Spleen (tissue), 11 donors: ENCODE measurements at regions not wholly inside any gene's neighbourhood (a gene's known extent, or its start where the extent isn't known, plus 50 kb on each side); places are given as distances from the start of the nearest gene placed in this dataset.

Experiments
- DNase-seq: peaks from one replicate; pipeline ENCODE4 v3.0.0-alpha.2; 2020
- H3K27ac ChIP-seq, 8 donors: fragments of 200-600 bp; sonication (generic) in 7 of 8; 1 replicate in 4 of 8; 2 replicates in 4 of 8; pipeline versions ENCODE4 v1.5.0 to v1.8.0; 2016 to 2021; ENCODE audit warnings: inconsistent platforms in 4 of 8, mild to moderate bottlenecking in 4 of 8, moderate library complexity in 1 of 8
- H3K27me3 ChIP-seq, 7 donors: fragments of 200-600 bp; sonication (generic) in 6 of 7; replicated peaks in 1 of 7; 1 replicate in 4 of 7; 2 replicates in 3 of 7; pipeline versions ENCODE4 v1.5.0 to v1.8.0; 2016 to 2021; ENCODE audit warnings: inconsistent platforms in 3 of 7, mild to moderate bottlenecking in 1 of 7
- H3K36me3 ChIP-seq, 6 donors: fragments of 200-600 bp; sonication (generic) in 5 of 6; 1 replicate in 4 of 6; 2 replicates in 2 of 6; pipeline versions ENCODE4 v1.5.0 to v1.8.0; 2016 to 2021; ENCODE audit warnings: inconsistent platforms in 2 of 6
- H3K4me1 ChIP-seq, 6 donors: fragments of 200-600 bp; sonication (generic) in 5 of 6; 1 replicate in 3 of 6; 2 replicates in 3 of 6; pipeline versions ENCODE4 v1.5.0 to v1.8.0; 2016 to 2021; ENCODE audit warnings: inconsistent platforms in 3 of 6
- H3K4me3 ChIP-seq, 8 donors: fragments of 200-600 bp; sonication (generic) in 7 of 8; 1 replicate in 4 of 8; 2 replicates in 4 of 8; pipeline versions ENCODE4 v1.5.0 to v1.8.0; 2016 to 2021; ENCODE audit warnings: inconsistent platforms in 4 of 8, mild to moderate bottlenecking in 4 of 8, moderate library complexity in 2 of 8
- H3K9me3 ChIP-seq, 8 donors: fragments of 200-600 bp; sonication (generic) in 7 of 8; 1 replicate in 4 of 8; 2 replicates in 4 of 8; pipeline versions ENCODE4 v1.5.0 to v1.8.0; 2016 to 2021; ENCODE audit warnings: inconsistent platforms in 4 of 8
- POLR2A ChIP-seq, 3 donors: fragments of 450-650 bp; IDR thresholded peaks; one replicate each; pipeline ENCODE4 v1.5.1; 2017; ENCODE audit warnings: antibody characterized with exemption in 3 of 3, mild to moderate bottlenecking in 1 of 3
- POLR2AphosphoS5 ChIP-seq, 3 donors: sonication (generic); formaldehyde crosslinking; IDR thresholded peaks; one replicate each; pipeline ENCODE4 v1.5.1; 2017; ENCODE audit warnings: antibody characterized with exemption in 3 of 3
- WGBS, 5 donors: extraction: QIAGEN DNeasy Blood & Tissue Kit in 3 of 5; methylation state at CpG; one replicate each; pipeline versions ENCODE4 v1.1.5 to v1.1.7; 2013 to 2018; 5-methylcytosine and 5-hydroxymethylcytosine counted together
- intact Hi-C: fragments of 100-400 bp; cut with DNase I; formaldehyde crosslinking; loops from one replicate; pipeline ENCODE4 v1.15.0; 2023; ENCODE audit warnings: low total_unique reads
- TF ChIP-seq, protein P1 (sequence below), 11 experiments: fragments of 200-600 bp in 7 of 11; fragments of 450-650 bp in 4 of 11; sonication (generic) in 4 of 11; IDR thresholded peaks in 8 of 11; conservative IDR thresholded peaks in 3 of 11; 1 replicate in 7 of 11; 2 replicates in 4 of 11; pipeline versions ENCODE4 v1.4.0 to v1.8.0; 2016 to 2021; ENCODE audit warnings: antibody characterized with exemption in 11 of 11, inconsistent platforms in 4 of 11, mild to moderate bottlenecking in 1 of 11
- donor health status: healthy with polysubstance abuse.
- donor health status: DM: no; HTN: no; CAD: no; lungs with moderate emphysema.
- donor health status: DM: no; HTN: no; CAD: no.
- donor health status: Bipolar disorder and iron deficiency.
- donor health status: healthy.
- donor health status: DM: no; HTN: no; CAD: no.
- donor health status: DM: yes; HTN: yes; CAD: no.

DNA sequence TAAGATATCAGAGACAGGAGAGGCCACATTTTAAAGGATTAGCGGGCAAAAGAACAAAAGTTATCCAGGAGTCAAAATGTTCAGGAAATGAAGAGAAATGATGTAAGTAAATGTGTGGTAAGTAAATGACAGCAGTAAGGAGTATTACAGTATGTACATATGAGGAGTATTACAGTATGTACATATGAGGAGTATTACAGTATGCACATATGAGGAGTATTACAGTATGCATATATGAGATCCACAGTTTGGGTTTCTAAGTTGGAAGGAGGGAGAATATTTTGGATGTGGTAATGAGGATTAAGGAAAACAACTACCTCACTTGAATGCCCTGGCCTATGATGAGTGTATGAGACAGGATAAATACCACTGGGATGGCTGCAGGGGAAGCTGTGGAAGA, 192.4 kb upstream of the DGKB start:
- no peak overlapping the region for H3K27ac ChIP-seq
- WGBS, 5 donors, result 79 to 100% (median 94%) methylated on average over 1 of the region's 1 CpG
- DNase-seq, result no peak

DNA sequence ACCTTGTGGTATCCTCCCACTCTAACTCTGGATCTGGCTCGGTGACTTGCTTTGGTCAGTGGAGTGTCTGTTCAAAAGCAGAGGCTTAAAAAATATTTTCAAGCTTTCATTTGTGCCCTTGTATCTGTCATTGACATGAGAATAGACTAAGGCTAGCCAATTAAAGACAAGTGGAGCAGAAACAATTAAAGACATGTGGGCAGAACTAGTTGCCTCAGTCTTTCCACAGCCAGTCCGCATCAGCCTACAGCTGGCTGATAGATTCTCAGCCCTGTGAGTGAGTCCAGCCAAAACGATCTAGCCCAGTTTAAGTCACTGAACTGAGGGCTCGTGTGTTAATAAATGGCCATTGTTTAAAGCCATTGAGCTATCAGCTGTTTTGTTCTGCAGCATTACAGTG, 185.2 kb upstream of the DGKB start:
- Histone ChIP-seq H3K27me3 (no peaks in the 10 kb centered on the region), H3K36me3 (no peaks in the 10 kb centered on the region), H3K9me3 (peaks cover 0 to 4% (median 0%) of the 10 kb centered on the region in 8 donors), H3K4me1 (no peaks in the 10 kb centered on the region), H3K27ac (no peak overlapping the region), H3K4me3 (no peak overlapping the region)
- intact Hi-C loops, result no loop called here
- WGBS, 5 donors, result 77 to 91% (median 81%) methylated on average over 4 of the region's 4 CpGs
- DNase-seq, result no peak
- TF ChIP-seq, protein P1, sequence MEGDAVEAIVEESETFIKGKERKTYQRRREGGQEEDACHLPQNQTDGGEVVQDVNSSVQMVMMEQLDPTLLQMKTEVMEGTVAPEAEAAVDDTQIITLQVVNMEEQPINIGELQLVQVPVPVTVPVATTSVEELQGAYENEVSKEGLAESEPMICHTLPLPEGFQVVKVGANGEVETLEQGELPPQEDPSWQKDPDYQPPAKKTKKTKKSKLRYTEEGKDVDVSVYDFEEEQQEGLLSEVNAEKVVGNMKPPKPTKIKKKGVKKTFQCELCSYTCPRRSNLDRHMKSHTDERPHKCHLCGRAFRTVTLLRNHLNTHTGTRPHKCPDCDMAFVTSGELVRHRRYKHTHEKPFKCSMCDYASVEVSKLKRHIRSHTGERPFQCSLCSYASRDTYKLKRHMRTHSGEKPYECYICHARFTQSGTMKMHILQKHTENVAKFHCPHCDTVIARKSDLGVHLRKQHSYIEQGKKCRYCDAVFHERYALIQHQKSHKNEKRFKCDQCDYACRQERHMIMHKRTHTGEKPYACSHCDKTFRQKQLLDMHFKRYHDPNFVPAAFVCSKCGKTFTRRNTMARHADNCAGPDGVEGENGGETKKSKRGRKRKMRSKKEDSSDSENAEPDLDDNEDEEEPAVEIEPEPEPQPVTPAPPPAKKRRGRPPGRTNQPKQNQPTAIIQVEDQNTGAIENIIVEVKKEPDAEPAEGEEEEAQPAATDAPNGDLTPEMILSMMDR (IDR thresholded peaks at IDR 0.05 in 8 of 11, conservative IDR thresholded peaks at IDR 0.05 in 3 of 11), result no peak
- TF ChIP-seq POLR2AphosphoS5 (IDR thresholded peaks at IDR 0.05) (no peak), POLR2A (IDR thresholded peaks at IDR 0.05) (no peak)

More for the DNA sequence above, 192.4 kb upstream of the DGKB start:
- H3K36me3 ChIP-seq, result no peaks in the 10 kb centered on the region
- intact Hi-C loops, result no loop called here
- no peaks in the 10 kb centered on the region for H3K27me3 ChIP-seq
- no peaks in the 10 kb centered on the region for H3K4me1 ChIP-seq
- TF ChIP-seq, protein P1 (IDR thresholded peaks at IDR 0.05 in 8 of 11, conservative IDR thresholded peaks at IDR 0.05 in 3 of 11), result no peak
- TF ChIP-seq POLR2A (IDR thresholded peaks at IDR 0.05) (no peak), POLR2AphosphoS5 (IDR thresholded peaks at IDR 0.05) (no peak)
- H3K9me3 ChIP-seq, result peaks cover 0 to 11% (median 0%) of the 10 kb centered on the region in 8 donors
- H3K4me3 ChIP-seq, result no peak overlapping the region

DNA sequence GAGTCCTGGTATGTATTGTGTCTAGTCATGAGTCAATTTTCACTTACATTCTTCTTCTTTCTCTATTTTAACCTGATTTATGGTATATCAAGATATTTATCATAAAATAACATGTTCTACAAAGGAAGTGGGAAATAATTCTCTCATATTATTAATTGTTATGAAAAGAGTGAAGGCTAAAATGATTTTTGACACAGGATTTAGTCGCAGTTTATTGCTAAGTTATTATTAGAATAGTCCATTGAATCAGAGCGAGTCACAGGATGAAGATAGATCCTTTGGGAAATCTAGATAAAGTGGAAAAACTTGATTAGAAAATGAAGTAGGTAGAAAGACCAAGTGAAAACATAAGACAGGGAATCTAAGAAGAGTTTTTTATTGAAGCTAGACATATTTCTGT, 184.3 kb upstream of the DGKB start:
- 51 to 69% (median 58%) methylated on average over 2 of the region's 2 CpGs for WGBS, 5 donors
- TF ChIP-seq POLR2A (IDR thresholded peaks at IDR 0.05) (no peak), POLR2AphosphoS5 (IDR thresholded peaks at IDR 0.05) (no peak)
- TF ChIP-seq, protein P1 (IDR thresholded peaks at IDR 0.05 in 8 of 11, conservative IDR thresholded peaks at IDR 0.05 in 3 of 11), result no peak

DNA sequence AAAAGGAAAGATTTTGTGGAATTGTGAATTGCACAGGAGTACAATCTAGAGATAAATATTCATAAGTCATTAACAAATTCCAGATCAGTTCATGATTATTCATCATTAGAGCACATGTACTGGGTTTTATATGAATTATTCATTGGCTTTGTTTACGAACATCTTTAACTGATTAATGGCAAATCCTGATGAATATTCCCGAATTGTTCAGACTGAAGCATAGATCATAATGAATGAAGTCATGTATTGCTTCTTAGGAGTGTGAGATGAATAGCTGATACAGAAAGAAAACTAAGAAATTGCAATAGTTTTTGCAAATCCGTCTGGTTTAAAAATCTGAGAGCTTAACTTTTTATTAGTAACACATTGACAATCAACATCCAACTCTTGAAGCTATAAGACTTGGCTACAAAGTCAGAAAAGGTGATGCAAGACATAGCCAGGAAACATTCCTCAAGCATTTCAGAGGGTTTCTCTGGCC, 183.6 kb upstream of the DGKB start:
- H3K4me3 ChIP-seq, result no peak overlapping the region
- 70 to 81% (median 78%) methylated on average over 3 of the region's 3 CpGs for WGBS, 5 donors
- no peaks in the 10 kb centered on the region for H3K36me3 ChIP-seq
- no peaks in the 10 kb centered on the region for H3K27me3 ChIP-seq
- no peak for DNase-seq
- TF ChIP-seq, protein P1 (IDR thresholded peaks at IDR 0.05 in 8 of 11, conservative IDR thresholded peaks at IDR 0.05 in 3 of 11), result no peak
- TF ChIP-seq POLR2A (IDR thresholded peaks at IDR 0.05), result no peak
- no peak for TF ChIP-seq POLR2AphosphoS5 (IDR thresholded peaks at IDR 0.05)
- no peaks in the 10 kb centered on the region for H3K4me1 ChIP-seq
- intact Hi-C loops, result no loop called here
- no peak overlapping the region for H3K27ac ChIP-seq
- peaks cover 0 to 4% (median 0%) of the 10 kb centered on the region in 8 donors for H3K9me3 ChIP-seq

More for the DNA sequence above, 184.3 kb upstream of the DGKB start:
- Histone ChIP-seq H3K27ac (no peak overlapping the region), H3K36me3 (no peaks in the 10 kb centered on the region), H3K9me3 (peaks cover 0 to 4% (median 0%) of the 10 kb centered on the region in 8 donors), H3K4me3 (no peak overlapping the region), H3K27me3 (no peaks in the 10 kb centered on the region), H3K4me1 (no peaks in the 10 kb centered on the region)
- intact Hi-C loops, result no loop called here
- no peak for DNase-seq
